ENCODE measurements at regions not wholly inside any gene's neighbourhood (a gene's known extent, or its start where the extent isn't known, plus 50 kb on each side); places are given as distances from the start of the nearest gene placed in this dataset.

GRCh38 chr16:52671590-52671989 is 124.6 kb upstream of the TOX3 start:
- Histone ChIP-seq H4K20me1 (ENCODE audit: control insufficient read depth, insufficient read depth) (no peaks in the 10 kb centered on the region), H3K4me3 (no peak overlapping the region), H3K9me3 (replicated peaks; ENCODE audit: control insufficient read depth, insufficient read depth, low read length) (no peaks in the 10 kb centered on the region), H3K4me2 (ENCODE audit: control insufficient read depth, insufficient read depth) (no peak overlapping the region), H2AFZ (ENCODE audit: control insufficient read depth, low read depth, low read length) (no peak overlapping the region), H3K36me3 (ENCODE audit: control insufficient read depth in 2 of 2, insufficient read depth in 2 of 2, low read length in 1 of 2) (no peaks in the 10 kb centered on the region), H3K27me3 (replicated peaks in 1 of 2; ENCODE audit: control insufficient read depth in 2 of 2, insufficient read depth in 2 of 2, low read length in 1 of 2) (no peaks in the 10 kb centered on the region), H3K79me2 (ENCODE audit: control insufficient read depth, insufficient read depth, low read length) (no peaks in the 10 kb centered on the region), H3K27ac (ENCODE audit: control insufficient read depth, insufficient read depth) (no peak overlapping the region), H3K9ac (ENCODE audit: control insufficient read depth, insufficient read depth, low read length) (no peak overlapping the region), H3K4me1 (ENCODE audit: control insufficient read depth, insufficient read depth, low read length) (no peaks in the 10 kb centered on the region)
- 7% methylated on average over 1 of the region's 1 CpG for WGBS (ENCODE audit: insufficient coverage, insufficient replicate concordance, low lambda C conversion rate, missing lambda C conversion rate)
- DNase-seq (ENCODE audit: low read depth, low spot score), result no peak
- POLR2A ChIA-PET, result no interaction called here
- CTCF ChIA-PET, result no interaction called here
- in situ Hi-C loops (cut with MboI), result no loop called here
- intact Hi-C loops (cut with micrococcal nuclease; ENCODE audit: unreplicated experiment), result no loop called here
- RAD21 ChIA-PET (ENCODE audit: unreplicated experiment), result no interaction called here
- SMC1A ChIA-PET (ENCODE audit: uncharacterized antibody, unreplicated experiment), result interaction anchor here (0.6 to 1.0 kb wide), 2 partner anchors 26 to 276 kb away, joined by 3 read pairs; no protein-coding TSS in a partner anchor
- no peak for FAIRE-seq
- no TSS peak for BruUV-seq (replicated peaks)
- no peak for ATAC-seq
- no peak for TF ChIP-seq ZNF592 (IDR thresholded peaks at IDR 0.05)
- TF ChIP-seq FOXM1 (IDR thresholded peaks at IDR 0.05; ENCODE audit: low read depth, low read length), result no peak
- TF ChIP-seq EGR1 (IDR thresholded peaks at IDR 0.05; ENCODE audit: borderline replicate concordance in 1 of 2, low read depth in 2 of 2, low read length in 2 of 2), result no peak
- TF ChIP-seq NRF1 (conservative IDR thresholded peaks at IDR 0.05; ENCODE audit: low read depth, low read length), result no peak
- TF ChIP-seq SUZ12 (IDR thresholded peaks at IDR 0.05; ENCODE audit: unreplicated experiment), result no peak
- no peak for TF ChIP-seq SIN3A (IDR thresholded peaks at IDR 0.05; ENCODE audit: low read depth, low read length)
- TF ChIP-seq IKZF2 (IDR thresholded peaks at IDR 0.05), result no peak
- no peak for TF ChIP-seq E2F4 (IDR thresholded peaks at IDR 0.05; ENCODE audit: low read depth, low read length)
- no peak for TF ChIP-seq CHD2 (IDR thresholded peaks at IDR 0.05; ENCODE audit: borderline replicate concordance, low read depth, low read length)
- no peak for TF ChIP-seq CBFB (IDR thresholded peaks at IDR 0.05; ENCODE audit: low read depth)
- TF ChIP-seq E4F1 (IDR thresholded peaks at IDR 0.05; ENCODE audit: borderline replicate concordance, partially characterized antibody), result no peak
- TF ChIP-seq E2F8 (IDR thresholded peaks at IDR 0.05; ENCODE audit: low read depth, partially characterized antibody), result no peak
- TF ChIP-seq IRF3 (IDR thresholded peaks at IDR 0.05), result no peak

Data from GM12878 (cell line).